ENCODE measurements at regions not wholly inside any gene's neighbourhood (a gene's known extent, or its start where the extent isn't known, plus 50 kb on each side); places are given as distances from the start of the nearest gene placed in this dataset.
"Not testable (repeated sequence)": the region's sequence is repeated elsewhere in the genome, so short reads cannot be mapped to it uniquely, and the experiment has no call there.

- DNase-seq (ENCODE audit: low spot score) = no peak
- ATAC-seq = no peak
Observed at GRCh38 chr1:218900615-218901014, 273.1 kb upstream of the LYPLAL1 start.

- no peak for DNase-seq (ENCODE audit: low spot score)
- ATAC-seq = no peak
Observed at GRCh38 chr1:218904416-218904815, 269.3 kb upstream of the LYPLAL1 start.

- DNase-seq (ENCODE audit: low spot score) (no peak), ATAC-seq (no peak)
Observed at GRCh38 chr1:218916720-218917119, 257.0 kb upstream of the LYPLAL1 start.

GRCh38 chr1:218917656-218918055 lies 256.0 kb upstream of the LYPLAL1 start:
- ATAC-seq = no peak
- no peak for DNase-seq (ENCODE audit: low spot score)

- ATAC-seq = no peak
- no peak for DNase-seq (ENCODE audit: low spot score)
Observed at GRCh38 chr1:218925777-218926176, 247.9 kb upstream of the LYPLAL1 start.

- DNase-seq (ENCODE audit: low spot score) = no peak
Observed at GRCh38 chr1:218926631-218927030, 247.0 kb upstream of the LYPLAL1 start.

GRCh38 chr1:218930000-218930399 lies 243.7 kb upstream of the LYPLAL1 start:
- no peak for ATAC-seq
- no peak for DNase-seq (ENCODE audit: low spot score)

More at GRCh38 chr1:218926631-218927030, 247.0 kb upstream of the LYPLAL1 start:
- ATAC-seq = no peak

GRCh38 chr1:218930472-218931241 lies 243.0 kb upstream of the LYPLAL1 start:
- ATAC-seq (no peak), DNase-seq (ENCODE audit: low spot score) (no peak)

- ATAC-seq (no peak), DNase-seq (ENCODE audit: low spot score) (no peak)
Observed at GRCh38 chr1:218931324-218931723, 242.4 kb upstream of the LYPLAL1 start.

GRCh38 chr1:218933513-218933912 lies 240.2 kb upstream of the LYPLAL1 start:
- no peak for ATAC-seq

GRCh38 chr1:218935408-218935807 lies 238.3 kb upstream of the LYPLAL1 start:
- ATAC-seq; DNase-seq (ENCODE audit: low spot score): not testable (repeated sequence)

More at GRCh38 chr1:218933513-218933912, 240.2 kb upstream of the LYPLAL1 start:
- no peak for DNase-seq (ENCODE audit: low spot score)

- no peak for DNase-seq (ENCODE audit: low spot score)
- no peak for ATAC-seq
Observed at GRCh38 chr1:218938259-218938658, 235.4 kb upstream of the LYPLAL1 start.

- ATAC-seq = no peak
- no peak for DNase-seq (ENCODE audit: low spot score)
Observed at GRCh38 chr1:218939095-218939494, 234.6 kb upstream of the LYPLAL1 start.

GRCh38 chr1:218942431-218942830 lies 231.2 kb upstream of the LYPLAL1 start:
- DNase-seq (ENCODE audit: low spot score) (no peak), ATAC-seq (peak; percentile 34)

GRCh38 chr1:218943371-218943770 lies 230.3 kb upstream of the LYPLAL1 start:
- DNase-seq (ENCODE audit: low spot score) = no peak
- no peak for ATAC-seq

- no peak for ATAC-seq
- no peak for DNase-seq (ENCODE audit: low spot score)
Observed at GRCh38 chr1:218945050-218945449, 228.6 kb upstream of the LYPLAL1 start.

GRCh38 chr1:218946147-218946546 lies 227.5 kb upstream of the LYPLAL1 start:
- no peak for ATAC-seq
- DNase-seq (ENCODE audit: low spot score) = no peak

- ATAC-seq (no peak), DNase-seq (ENCODE audit: low spot score) (no peak)
Observed at GRCh38 chr1:218948446-218948845, 225.2 kb upstream of the LYPLAL1 start.

- ATAC-seq (no peak), DNase-seq (ENCODE audit: low spot score) (no peak)
Observed at GRCh38 chr1:218953386-218953785, 220.3 kb upstream of the LYPLAL1 start.

GRCh38 chr1:218957971-218958370 lies 215.7 kb upstream of the LYPLAL1 start:
- no peak for DNase-seq (ENCODE audit: low spot score)
- ATAC-seq = no peak

- ATAC-seq = no peak
- DNase-seq (ENCODE audit: low spot score) = no peak
Observed at GRCh38 chr1:218959784-218960183, 213.9 kb upstream of the LYPLAL1 start.

- DNase-seq (ENCODE audit: low spot score) (no peak), ATAC-seq (no peak)
Observed at GRCh38 chr1:218964471-218965185, 209.1 kb upstream of the LYPLAL1 start.

Measured in left lobe of liver (tissue), 2 donors.